ENCODE measurements at regions not wholly inside any gene's neighbourhood (a gene's known extent, or its start where the extent isn't known, plus 50 kb on each side); places are given as distances from the start of the nearest gene placed in this dataset.

DNA sequence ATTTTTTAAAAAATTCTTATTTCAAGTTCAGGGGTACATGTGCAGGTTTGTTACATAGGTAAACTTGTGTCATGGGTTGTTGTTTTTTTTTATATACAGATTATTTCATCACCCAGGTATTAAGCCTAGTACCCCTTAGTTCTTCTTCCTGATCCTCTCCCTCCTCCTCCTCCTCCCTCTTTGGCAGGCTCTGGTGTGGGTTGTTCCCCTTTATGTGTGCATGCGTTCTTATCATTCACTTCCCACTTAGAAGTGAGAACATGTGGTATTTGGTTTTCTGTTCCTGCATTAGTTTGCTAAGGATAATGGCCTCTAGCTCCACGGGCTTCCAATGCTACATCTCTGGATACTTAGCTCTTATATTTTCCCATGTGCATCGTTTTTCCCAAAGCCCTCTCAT is 404.4 kb downstream of the HAPSTR1 start:
- CTCF ChIA-PET, result no interaction called here
- Mint-ChIP-seq H3K9me3 (ENCODE audit: low read depth, unreplicated experiment) (no peaks in the 10 kb centered on the region), H3K4me3 (ENCODE audit: low read depth, unreplicated experiment) (no peak overlapping the region), H3K36me3 (ENCODE audit: insufficient read depth, unreplicated experiment) (no peaks in the 10 kb centered on the region), H3K27me3 (ENCODE audit: unreplicated experiment) (peaks cover 39% of the 10 kb centered on the region), H3K4me1 (ENCODE audit: low read depth, unreplicated experiment) (no peaks in the 10 kb centered on the region), H3K27ac (ENCODE audit: unreplicated experiment) (no peak overlapping the region)
- no TSS peak for BruUV-seq (replicated peaks)
- TF ChIP-seq, protein P1, sequence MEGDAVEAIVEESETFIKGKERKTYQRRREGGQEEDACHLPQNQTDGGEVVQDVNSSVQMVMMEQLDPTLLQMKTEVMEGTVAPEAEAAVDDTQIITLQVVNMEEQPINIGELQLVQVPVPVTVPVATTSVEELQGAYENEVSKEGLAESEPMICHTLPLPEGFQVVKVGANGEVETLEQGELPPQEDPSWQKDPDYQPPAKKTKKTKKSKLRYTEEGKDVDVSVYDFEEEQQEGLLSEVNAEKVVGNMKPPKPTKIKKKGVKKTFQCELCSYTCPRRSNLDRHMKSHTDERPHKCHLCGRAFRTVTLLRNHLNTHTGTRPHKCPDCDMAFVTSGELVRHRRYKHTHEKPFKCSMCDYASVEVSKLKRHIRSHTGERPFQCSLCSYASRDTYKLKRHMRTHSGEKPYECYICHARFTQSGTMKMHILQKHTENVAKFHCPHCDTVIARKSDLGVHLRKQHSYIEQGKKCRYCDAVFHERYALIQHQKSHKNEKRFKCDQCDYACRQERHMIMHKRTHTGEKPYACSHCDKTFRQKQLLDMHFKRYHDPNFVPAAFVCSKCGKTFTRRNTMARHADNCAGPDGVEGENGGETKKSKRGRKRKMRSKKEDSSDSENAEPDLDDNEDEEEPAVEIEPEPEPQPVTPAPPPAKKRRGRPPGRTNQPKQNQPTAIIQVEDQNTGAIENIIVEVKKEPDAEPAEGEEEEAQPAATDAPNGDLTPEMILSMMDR (IDR thresholded peaks at IDR 0.05; ENCODE audit: unreplicated experiment), result no peak
- intact Hi-C loops (cut with micrococcal nuclease; ENCODE audit: unreplicated experiment), result no loop called here
- DNase-seq, result no peak

DNA sequence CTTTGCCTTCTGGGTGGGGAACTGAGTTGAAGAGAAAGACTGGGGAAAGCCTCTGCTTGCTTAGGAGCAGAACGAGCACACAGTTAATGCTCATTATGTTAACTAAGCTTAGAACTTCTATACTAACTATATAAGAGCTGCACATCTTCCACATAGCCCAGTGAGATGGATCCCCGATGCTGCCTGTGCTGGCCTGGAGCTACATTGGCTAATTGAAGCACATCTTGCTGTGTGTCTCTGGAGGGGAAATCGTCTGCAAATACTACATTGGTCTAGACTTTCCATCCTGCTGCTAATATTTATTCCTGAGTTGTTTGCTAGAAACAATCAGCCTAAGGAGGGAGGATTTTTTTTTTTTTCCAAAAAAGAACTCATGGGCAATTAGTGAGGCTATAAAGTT is 406.3 kb downstream of the HAPSTR1 start:
- intact Hi-C loops (cut with micrococcal nuclease; ENCODE audit: unreplicated experiment), result no loop called here
- TF ChIP-seq, protein P1 (IDR thresholded peaks at IDR 0.05; ENCODE audit: unreplicated experiment), result no peak
- BruUV-seq (replicated peaks), result no TSS peak
- Mint-ChIP-seq H3K9me3 (ENCODE audit: low read depth, unreplicated experiment) (no peaks in the 10 kb centered on the region), H3K4me3 (ENCODE audit: low read depth, unreplicated experiment) (no peak overlapping the region), H3K36me3 (ENCODE audit: insufficient read depth, unreplicated experiment) (no peaks in the 10 kb centered on the region), H3K27me3 (ENCODE audit: unreplicated experiment) (peaks cover 46% of the 10 kb centered on the region), H3K4me1 (ENCODE audit: low read depth, unreplicated experiment) (no peaks in the 10 kb centered on the region), H3K27ac (ENCODE audit: unreplicated experiment) (no peak overlapping the region)
- CTCF ChIA-PET, result interaction anchor here (0.7 to 1.3 kb wide), 3 partner anchors 9 to 206 kb away, joined by 3 to 4 read pairs (median 3); no protein-coding TSS in a partner anchor
- no peak for DNase-seq

DNA sequence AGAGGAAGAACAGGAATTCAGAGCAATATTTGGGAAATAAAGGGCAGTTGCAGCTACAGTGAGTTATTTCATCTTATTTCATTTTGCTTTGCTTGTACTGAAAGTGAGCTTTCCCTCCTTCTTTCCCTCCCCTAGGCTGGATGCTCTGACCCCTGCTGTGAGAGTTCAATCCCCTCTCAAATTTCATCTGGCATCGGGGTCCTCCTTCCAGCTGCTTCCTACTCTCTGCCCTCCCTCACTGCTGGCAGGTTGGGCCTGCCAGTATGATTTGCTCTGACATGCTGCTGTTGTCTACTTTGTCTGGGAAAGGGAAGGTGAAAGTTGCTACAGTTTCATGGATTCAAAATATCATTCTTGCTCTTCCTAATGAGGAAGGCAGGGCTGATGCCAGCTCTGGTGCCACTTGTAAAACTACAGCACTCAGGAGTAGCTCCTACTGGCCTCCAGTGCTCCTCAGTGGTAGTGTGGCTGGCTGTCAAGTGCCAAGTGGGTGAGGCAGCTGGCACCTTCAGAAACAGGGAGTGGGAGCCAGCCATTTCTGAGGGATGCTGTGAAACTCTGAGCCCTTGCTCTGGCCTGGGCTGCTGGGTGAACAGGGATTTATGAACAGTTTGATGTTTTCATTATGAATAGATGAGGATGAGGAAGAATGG is 408.6 kb downstream of the HAPSTR1 start:
- intact Hi-C loops (cut with micrococcal nuclease; ENCODE audit: unreplicated experiment), result no loop called here
- peaks cover 9% of the 10 kb centered on the region for H3K4me1 Mint-ChIP-seq (ENCODE audit: low read depth, unreplicated experiment)
- H3K9me3 Mint-ChIP-seq (ENCODE audit: low read depth, unreplicated experiment), result no peaks in the 10 kb centered on the region
- H3K27ac Mint-ChIP-seq (ENCODE audit: unreplicated experiment), result no peak overlapping the region
- TF ChIP-seq, protein P1 (IDR thresholded peaks at IDR 0.05; ENCODE audit: unreplicated experiment), result no peak
- CTCF ChIA-PET, result no interaction called here
- H3K36me3 Mint-ChIP-seq (ENCODE audit: insufficient read depth, unreplicated experiment), result no peaks in the 10 kb centered on the region
- no peak overlapping the region for H3K4me3 Mint-ChIP-seq (ENCODE audit: low read depth, unreplicated experiment)
- no TSS peak for BruUV-seq (replicated peaks)
- no peak for DNase-seq
- peaks cover 46% of the 10 kb centered on the region for H3K27me3 Mint-ChIP-seq (ENCODE audit: unreplicated experiment)

DNA sequence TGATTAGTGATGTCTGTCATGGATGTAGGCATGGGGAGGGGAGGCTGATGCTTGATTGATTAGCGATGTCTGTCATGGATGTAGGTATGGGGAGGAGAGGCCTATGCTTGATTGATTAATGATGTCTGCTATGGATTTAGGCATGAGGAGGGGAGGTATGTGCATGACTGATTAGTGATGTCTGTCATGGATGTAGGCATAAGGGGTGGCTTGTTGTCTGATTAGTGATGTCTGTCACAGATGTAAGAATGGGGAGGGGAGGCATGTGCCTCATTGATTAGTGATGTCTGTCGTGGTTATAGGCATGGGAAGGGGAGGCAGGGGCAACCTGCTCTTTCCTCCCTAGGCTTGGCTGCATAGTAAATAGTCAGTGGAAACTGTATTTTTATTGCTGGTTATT is 409.4 kb downstream of the HAPSTR1 start:
- H3K4me3 Mint-ChIP-seq (ENCODE audit: low read depth, unreplicated experiment), result no peak overlapping the region
- TF ChIP-seq, protein P1 (IDR thresholded peaks at IDR 0.05; ENCODE audit: unreplicated experiment), result no peak
- no peaks in the 10 kb centered on the region for H3K9me3 Mint-ChIP-seq (ENCODE audit: low read depth, unreplicated experiment)
- CTCF ChIA-PET, result no interaction called here
- no peak overlapping the region for H3K27ac Mint-ChIP-seq (ENCODE audit: unreplicated experiment)
- no peak for DNase-seq
- BruUV-seq (replicated peaks), result no TSS peak
- H3K27me3 Mint-ChIP-seq (ENCODE audit: unreplicated experiment), result peaks cover 46% of the 10 kb centered on the region
- H3K36me3 Mint-ChIP-seq (ENCODE audit: insufficient read depth, unreplicated experiment), result no peaks in the 10 kb centered on the region
- intact Hi-C loops (cut with micrococcal nuclease; ENCODE audit: unreplicated experiment), result no loop called here
- peaks cover 9% of the 10 kb centered on the region for H3K4me1 Mint-ChIP-seq (ENCODE audit: low read depth, unreplicated experiment)

Measured in Calu3 (cell line).